CD4-positive, alpha-beta T cell (primary cell): ENCODE measurements at regions not wholly inside any gene's neighbourhood (a gene's known extent, or its start where the extent isn't known, plus 50 kb on each side); places are given as distances from the start of the nearest gene placed in this dataset.

Source experiments
- ATAC-seq: fragments of 200-7000 bp; cut with Tn5 transposase; one replicate; pipeline ENCODE4 v1.10.0; 2022; ENCODE audit warnings: mild to moderate bottlenecking; ENCODE audit not compliant: poor library complexity
- CTCF ChIA-PET: fragments of 350-600 bp; sonication (Branson Sonifier 250); formaldehyde crosslinking; loops from one replicate; lab custom pipeline; 2021; ENCODE audit warnings: antibody characterized with exemption, inconsistent platforms; lab: Charles Lee
- POLR2A ChIA-PET: fragments of 350-600 bp; sonication (Branson Sonifier 250); formaldehyde crosslinking; loops from one replicate; lab custom pipeline; 2021; ENCODE audit warnings: antibody characterized with exemption, inconsistent platforms; lab: Charles Lee
- DNase-seq, 14 experiments: peaks; one replicate each; pipeline ENCODE4 v3.0.0-alpha.2; 2013 to 2020; ENCODE audit warnings: mixed read lengths in 2 of 14
- H3K27ac ChIP-seq, 2 donors: one replicate each; pipeline versions ENCODE4 v1.5.1 to v1.7.0; 2013; ENCODE audit warnings: low read length in 2 of 2, low read depth in 1 of 2, mild to moderate bottlenecking in 1 of 2
- H3K27me3 ChIP-seq, 2 experiments: 1 replicate in 1 of 2; 2 replicates in 1 of 2; pipeline versions ENCODE4 v1.6.1 to v1.7.0; 2013; ENCODE audit warnings: low read length in 2 of 2, control low read depth in 1 of 2, mild to moderate bottlenecking in 1 of 2, moderate library complexity in 1 of 2; ENCODE audit not compliant: insufficient read depth in 2 of 2, control insufficient read depth in 1 of 2
- H3K36me3 ChIP-seq: one replicate; pipeline ENCODE4 v1.6.1; 2013; ENCODE audit warnings: low read length, control low read depth; ENCODE audit not compliant: insufficient read depth
- H3K4me1 ChIP-seq: one replicate; pipeline ENCODE4 v1.6.1; 2013; ENCODE audit warnings: low read length, control low read depth; ENCODE audit not compliant: insufficient read depth
- H3K4me3 ChIP-seq: one replicate; pipeline ENCODE4 v1.5.1; 2013; ENCODE audit warnings: mild to moderate bottlenecking, low read length, moderate library complexity
- H3K9me3 ChIP-seq, 2 experiments: 1 replicate in 1 of 2; 2 replicates in 1 of 2; pipeline versions ENCODE4 v1.6.1 to v1.7.0; 2013; ENCODE audit warnings: low read length in 2 of 2, mild to moderate bottlenecking in 2 of 2, control low read depth in 1 of 2, moderate library complexity in 1 of 2; ENCODE audit not compliant: control insufficient read depth in 1 of 2, insufficient read depth in 1 of 2
- H3K27ac Mint-ChIP-seq: one replicate; pipeline ENCODE4 v1.8.0; 2020; ENCODE audit warnings: mixed read lengths
- H3K27me3 Mint-ChIP-seq: one replicate; pipeline ENCODE4 v1.8.0; 2021; ENCODE audit warnings: mixed read lengths
- H3K36me3 Mint-ChIP-seq: one replicate; pipeline ENCODE4 v1.8.0; 2021; ENCODE audit warnings: low read depth, mixed read lengths
- H3K4me1 Mint-ChIP-seq: one replicate; pipeline ENCODE4 v1.8.0; 2021; ENCODE audit warnings: low read depth, mixed read lengths
- H3K4me3 Mint-ChIP-seq: one replicate; pipeline ENCODE4 v1.8.0; 2020; ENCODE audit warnings: mild to moderate bottlenecking, mixed read lengths
- H3K9me3 Mint-ChIP-seq: one replicate; pipeline ENCODE4 v1.8.0; 2020; ENCODE audit warnings: mixed read lengths
- CTCF ChIP-seq: fragments of 200-600 bp; IDR thresholded peaks from one replicate; pipeline ENCODE4 v1.8.0; 2022; ENCODE audit warnings: antibody characterized with exemption, mild to moderate bottlenecking
- intact Hi-C, 2 experiments: fragments of 100-400 bp; cut with DNase I in 1 of 2; cut with micrococcal nuclease in 1 of 2; formaldehyde crosslinking; loops; one replicate each; pipeline versions ENCODE4 v1.15.1 to v1.9.0; 2023 to 2025; cut with DNase I, micrococcal nuclease

DNA sequence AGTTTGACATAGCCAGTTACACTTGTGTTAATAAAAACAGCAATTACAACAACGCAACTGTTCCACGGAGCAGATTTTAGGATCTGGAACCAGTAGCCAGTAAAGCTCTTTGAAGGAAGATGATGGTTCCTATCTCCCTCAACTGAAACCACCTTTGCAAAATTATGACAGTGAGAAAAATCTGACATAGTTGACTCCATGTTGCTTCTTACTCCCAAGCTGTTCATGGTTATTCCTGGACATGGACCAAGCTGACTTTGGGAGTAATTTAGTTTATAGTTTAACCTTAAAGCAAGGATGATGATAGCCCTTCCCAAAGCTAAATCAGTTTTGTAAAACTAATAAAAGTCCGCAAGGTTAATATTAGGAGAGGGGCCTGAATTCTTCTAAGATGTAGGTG, 518.0 kb upstream of the ZP4 start:
- no peak overlapping the region for H3K27ac Mint-ChIP-seq
- POLR2A ChIA-PET, result no interaction called here

DNA sequence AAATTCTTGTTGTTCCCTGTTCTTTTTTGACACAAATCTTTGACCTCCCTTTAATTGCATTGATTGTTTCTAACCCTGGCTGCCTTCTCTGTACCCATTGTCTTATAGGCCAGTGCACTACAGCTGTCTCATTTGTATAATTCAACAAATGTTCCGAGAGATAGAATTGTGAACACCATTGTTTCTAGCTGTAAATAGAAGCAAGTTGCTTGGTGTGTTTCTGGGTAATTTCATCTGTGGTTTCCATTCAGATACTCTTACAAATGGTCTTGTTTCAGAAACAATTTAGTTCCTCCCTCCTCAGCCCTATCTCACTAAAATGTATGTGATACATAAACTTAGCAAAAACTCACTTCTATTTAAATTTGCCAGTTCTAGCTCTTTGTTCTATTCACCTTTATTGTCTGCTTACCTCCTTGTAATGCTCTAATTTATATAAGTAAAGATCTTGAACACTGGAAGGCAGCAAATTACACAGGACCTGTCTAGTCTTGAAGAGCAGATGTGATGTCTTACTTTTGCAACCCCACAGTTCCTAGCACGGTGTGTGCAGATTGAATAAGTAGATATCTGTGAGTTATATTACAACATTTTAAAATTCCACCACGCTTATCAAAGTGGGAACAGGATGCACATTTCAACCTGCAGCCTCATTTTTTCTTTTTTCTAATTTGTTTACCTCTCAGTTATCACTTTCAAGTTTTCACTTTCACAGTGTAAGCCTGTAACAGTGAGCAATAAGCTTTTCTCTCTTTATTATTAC, 515.6 kb upstream of the ZP4 start:
- ChIA-PET POLR2A (no interaction called here), CTCF (no interaction called here)
- intact Hi-C loops, result no loop called here
- H3K27ac Mint-ChIP-seq, result no peak overlapping the region
- no peak overlapping the region for H3K4me3 Mint-ChIP-seq
- Histone ChIP-seq H3K4me1 (no peaks in the 10 kb centered on the region), H3K27me3 (no peaks in the 10 kb centered on the region), H3K36me3 (no peaks in the 10 kb centered on the region), H3K4me3 (no peak overlapping the region), H3K9me3 (peaks cover 0 to 11% of the 10 kb centered on the region in 2 experiments), H3K27ac (no peak overlapping the region)
- H3K9me3 Mint-ChIP-seq, result no peaks in the 10 kb centered on the region
- no peak for TF ChIP-seq CTCF
- H3K4me1 Mint-ChIP-seq, result no peaks in the 10 kb centered on the region
- H3K36me3 Mint-ChIP-seq, result no peaks in the 10 kb centered on the region
- H3K27me3 Mint-ChIP-seq, result no peaks in the 10 kb centered on the region
- DNase-seq, result no peak
- no peak for ATAC-seq

More for the DNA sequence above, 518.0 kb upstream of the ZP4 start:
- intact Hi-C loops, result no loop called here
- ATAC-seq (no peak), DNase-seq (no peak)
- Histone ChIP-seq H3K36me3 (no peaks in the 10 kb centered on the region), H3K27me3 (no peaks in the 10 kb centered on the region), H3K9me3 (peaks cover 0 to 11% of the 10 kb centered on the region in 2 experiments), H3K27ac (no peak overlapping the region), H3K4me1 (no peaks in the 10 kb centered on the region), H3K4me3 (no peak overlapping the region)
- TF ChIP-seq CTCF, result no peak
- CTCF ChIA-PET, result no interaction called here
- Mint-ChIP-seq H3K36me3 (no peaks in the 10 kb centered on the region), H3K4me1 (no peaks in the 10 kb centered on the region), H3K4me3 (no peak overlapping the region), H3K9me3 (no peaks in the 10 kb centered on the region), H3K27me3 (no peaks in the 10 kb centered on the region)

DNA sequence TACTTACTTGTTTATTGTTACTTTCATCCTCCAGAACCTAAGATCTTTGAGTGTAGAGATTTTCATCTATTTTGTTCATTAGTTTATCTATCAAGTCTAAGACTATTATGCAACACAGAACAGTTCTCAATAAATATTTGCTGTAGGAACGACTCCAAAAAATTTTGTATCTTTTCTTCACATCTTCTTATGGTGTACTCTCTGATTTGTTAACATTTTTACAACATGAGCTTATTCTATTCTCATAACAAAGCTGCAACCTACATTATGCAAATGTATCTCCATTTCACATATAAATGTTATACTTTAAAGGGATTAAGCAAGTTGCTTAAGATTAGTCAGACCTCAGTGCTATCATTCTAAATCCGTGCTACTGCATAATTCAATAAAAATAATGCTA, 514.2 kb upstream of the ZP4 start:
- Histone ChIP-seq H3K27me3 (no peaks in the 10 kb centered on the region), H3K4me3 (no peak overlapping the region), H3K27ac (no peak overlapping the region), H3K4me1 (no peaks in the 10 kb centered on the region), H3K36me3 (no peaks in the 10 kb centered on the region), H3K9me3 (peaks cover 0 to 8% of the 10 kb centered on the region in 2 experiments)
- Mint-ChIP-seq H3K4me1 (no peaks in the 10 kb centered on the region), H3K4me3 (no peak overlapping the region), H3K27me3 (no peaks in the 10 kb centered on the region), H3K27ac (no peak overlapping the region), H3K36me3 (no peaks in the 10 kb centered on the region), H3K9me3 (peaks cover 2% of the 10 kb centered on the region)
- TF ChIP-seq CTCF, result no peak
- no peak for DNase-seq
- POLR2A ChIA-PET, result no interaction called here
- no peak for ATAC-seq
- intact Hi-C loops, result no loop called here
- CTCF ChIA-PET, result no interaction called here
